Gastroesophageal sphincter (tissue), 3 donors: ENCODE measurements at regions not wholly inside any gene's neighbourhood (a gene's known extent, or its start where the extent isn't known, plus 50 kb on each side); places are given as distances from the start of the nearest gene placed in this dataset.

Source experiments
- EP300 ChIP-seq: sonication (generic); formaldehyde crosslinking; IDR thresholded peaks from one replicate; pipeline ENCODE4 v1.6.1; 2017; ENCODE audit warnings: antibody characterized with exemption, mild to moderate bottlenecking
- POLR2A ChIP-seq, 2 donors: fragments of 450-650 bp; IDR thresholded peaks; one replicate each; pipeline ENCODE4 v1.6.1; 2017; ENCODE audit warnings: antibody characterized with exemption in 2 of 2, mild to moderate bottlenecking in 2 of 2, moderate library complexity in 1 of 2
- POLR2AphosphoS5 ChIP-seq: sonication (generic); formaldehyde crosslinking; IDR thresholded peaks from one replicate; pipeline ENCODE4 v1.6.1; 2017; ENCODE audit warnings: antibody characterized with exemption
- TF ChIP-seq, protein P1 (sequence below), 4 experiments: fragments of 200-600 bp in 2 of 4; fragments of 450-650 bp in 2 of 4; sonication (generic) in 1 of 4; IDR thresholded peaks; one replicate each; pipeline ENCODE4 v1.5.1; 2017 to 2019; ENCODE audit warnings: antibody characterized with exemption in 4 of 4, mild to moderate bottlenecking in 2 of 4, moderate library complexity in 2 of 4

GRCh38 chr5:7018198-7018597 lies 305.0 kb downstream of the TENT4A start:
- TF ChIP-seq POLR2AphosphoS5 (no peak), POLR2A (IDR thresholded peaks at IDR 0.05) (no peak), EP300 (no peak)
- TF ChIP-seq, protein P1, sequence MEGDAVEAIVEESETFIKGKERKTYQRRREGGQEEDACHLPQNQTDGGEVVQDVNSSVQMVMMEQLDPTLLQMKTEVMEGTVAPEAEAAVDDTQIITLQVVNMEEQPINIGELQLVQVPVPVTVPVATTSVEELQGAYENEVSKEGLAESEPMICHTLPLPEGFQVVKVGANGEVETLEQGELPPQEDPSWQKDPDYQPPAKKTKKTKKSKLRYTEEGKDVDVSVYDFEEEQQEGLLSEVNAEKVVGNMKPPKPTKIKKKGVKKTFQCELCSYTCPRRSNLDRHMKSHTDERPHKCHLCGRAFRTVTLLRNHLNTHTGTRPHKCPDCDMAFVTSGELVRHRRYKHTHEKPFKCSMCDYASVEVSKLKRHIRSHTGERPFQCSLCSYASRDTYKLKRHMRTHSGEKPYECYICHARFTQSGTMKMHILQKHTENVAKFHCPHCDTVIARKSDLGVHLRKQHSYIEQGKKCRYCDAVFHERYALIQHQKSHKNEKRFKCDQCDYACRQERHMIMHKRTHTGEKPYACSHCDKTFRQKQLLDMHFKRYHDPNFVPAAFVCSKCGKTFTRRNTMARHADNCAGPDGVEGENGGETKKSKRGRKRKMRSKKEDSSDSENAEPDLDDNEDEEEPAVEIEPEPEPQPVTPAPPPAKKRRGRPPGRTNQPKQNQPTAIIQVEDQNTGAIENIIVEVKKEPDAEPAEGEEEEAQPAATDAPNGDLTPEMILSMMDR (IDR thresholded peaks at IDR 0.05) = no peak
